ENCODE measurements at regions not wholly inside any gene's neighbourhood (a gene's known extent, or its start where the extent isn't known, plus 50 kb on each side); places are given as distances from the start of the nearest gene placed in this dataset.

DNA sequence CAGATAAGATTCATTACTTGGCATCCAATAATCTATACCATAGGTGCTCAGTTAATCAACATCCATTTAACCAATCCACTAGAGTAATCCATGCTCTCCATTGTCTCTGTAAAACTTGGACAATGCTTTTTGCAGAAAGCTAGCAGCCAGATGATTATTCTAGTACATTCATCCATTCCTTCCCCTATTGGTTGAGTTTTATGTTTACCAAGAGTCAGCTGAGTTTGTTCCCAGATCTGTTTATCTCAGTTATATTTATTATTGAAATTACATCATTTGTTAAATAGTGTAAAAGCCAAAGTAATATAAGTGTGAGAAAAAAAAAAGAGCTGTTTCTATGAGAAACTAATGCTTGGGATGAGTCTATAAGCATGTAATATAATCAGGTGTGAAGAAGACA, 63.3 kb upstream of the TMC1 start (continued):
- TF ChIP-seq ZNF569 (CRISPR knock-in tag; IDR thresholded peaks at IDR 0.05; ENCODE audit: borderline replicate concordance) (no peak), ZNF124 (CRISPR knock-in tag; IDR thresholded peaks at IDR 0.05) (no peak), ZNF101 (CRISPR knock-in tag; IDR thresholded peaks at IDR 0.05; ENCODE audit: borderline replicate concordance, low read depth) (no peak), KLF13 (CRISPR knock-in tag; IDR thresholded peaks at IDR 0.05) (no peak), SMARCC2 (IDR thresholded peaks at IDR 0.05) (no peak)

DNA sequence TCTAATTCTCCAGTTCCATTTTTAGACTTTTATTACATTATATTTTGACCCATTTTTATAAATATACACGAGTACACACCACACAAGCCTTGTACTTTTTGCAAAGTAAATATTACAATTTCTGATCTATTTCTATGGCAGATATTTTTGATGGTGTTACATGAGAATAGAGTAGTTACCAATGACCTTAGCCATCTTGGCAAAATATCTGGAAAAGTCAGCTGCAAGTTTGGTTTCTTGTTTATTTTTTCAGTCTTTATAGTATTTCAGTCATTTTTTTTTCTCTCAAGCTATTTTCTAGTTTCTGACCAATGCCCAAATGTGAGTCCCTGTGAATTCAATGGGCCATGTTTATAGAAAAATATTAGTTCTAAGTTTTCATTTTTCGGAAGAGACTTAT, 64.0 kb upstream of the TMC1 start:
- WGBS (ENCODE audit: low lambda C conversion rate) = 58% methylated on average over 2 of the region's 2 CpGs
- no peak overlapping the region for H3K9ac ChIP-seq (ENCODE audit: insufficient read depth, low read depth, low read length)
- no peak for TF ChIP-seq CREB1 (IDR thresholded peaks at IDR 0.05)
- no peak for TF ChIP-seq CREB1 (CRISPR knock-in tag; IDR thresholded peaks at IDR 0.05)
- no peak for TF ChIP-seq ZMYM4 (CRISPR knock-in tag; IDR thresholded peaks at IDR 0.05)
- no peak for TF ChIP-seq ZNF792 (CRISPR knock-in tag; IDR thresholded peaks at IDR 0.05)
- TF ChIP-seq PAF1 (CRISPR knock-in tag; IDR thresholded peaks at IDR 0.05) = no peak
- H3K27ac ChIP-seq (ENCODE audit: extremely low read length, insufficient read depth, low read length) = no peak overlapping the region
- H3K36me3 ChIP-seq (replicated peaks in 1 of 2; ENCODE audit: control insufficient read depth in 1 of 2, insufficient read depth in 2 of 2, low read length in 2 of 2) = no peaks in the 10 kb centered on the region
- BruUV-seq (replicated peaks) = no TSS peak
- no peak overlapping the region for H3K4me3 ChIP-seq (replicated peaks in 1 of 3; ENCODE audit: insufficient read depth in 1 of 3, low read depth in 2 of 3, low read length in 3 of 3)
- POLR2A ChIA-PET = no interaction called here
- CTCF ChIA-PET (ENCODE audit: low intra/inter-chr PET ratio, low total read pairs) = no interaction called here
- no peaks in the 10 kb centered on the region for H4K20me1 ChIP-seq (ENCODE audit: insufficient read depth, low read length)
- ATAC-seq (no peak), FAIRE-seq (no peak), DNase-seq (ENCODE audit: low spot score) (no peak)
- intact Hi-C loops (cut with micrococcal nuclease; ENCODE audit: unreplicated experiment) = no loop called here
- in situ Hi-C loops (cut with HindIII; ENCODE audit: extremely low pct_ligation_motif_present, low pct_unique_long_range_greater_than_20kb) = no loop called here
- H3K9me3 ChIP-seq (ENCODE audit: low read length) = no peaks in the 10 kb centered on the region
- H2AFZ ChIP-seq (ENCODE audit: low read length) = no peak overlapping the region
- H3K79me2 ChIP-seq (ENCODE audit: insufficient read depth, low read length) = no peaks in the 10 kb centered on the region
- no peak overlapping the region for H3K4me2 ChIP-seq (ENCODE audit: low read depth, low read length)
- no peaks in the 10 kb centered on the region for H3K27me3 ChIP-seq (ENCODE audit: control insufficient read depth in 1 of 2, insufficient read depth in 2 of 2, low read length in 2 of 2)
- H3K4me1 ChIP-seq (ENCODE audit: insufficient read depth, low read length) = peaks cover 49% of the 10 kb centered on the region
